Adrenal gland (tissue), 9 donors: ENCODE measurements at regions not wholly inside any gene's neighbourhood (a gene's known extent, or its start where the extent isn't known, plus 50 kb on each side); places are given as distances from the start of the nearest gene placed in this dataset.
"Not testable (repeated sequence)": the region's sequence is repeated elsewhere in the genome, so short reads cannot be mapped to it uniquely, and the experiment has no call there.

Source experiments
- DNase-seq, 7 donors: peaks; one replicate each; pipeline ENCODE4 v3.0.0-alpha.2; 2019 to 2020
- H3K27ac ChIP-seq, 5 donors: fragments of 200-600 bp; sonication (generic) in 4 of 5; 1 replicate in 3 of 5; 2 replicates in 2 of 5; pipeline versions ENCODE4 v1.5.1 to v1.8.0; 2016 to 2020; ENCODE audit warnings: mild to moderate bottlenecking in 1 of 5
- H3K27me3 ChIP-seq: fragments of 200-600 bp; 2 replicates; pipeline ENCODE4 v1.8.0; 2021
- H3K36me3 ChIP-seq, 2 donors: fragments of 200-600 bp; replicated peaks in 1 of 2; 1 replicate in 1 of 2; 2 replicates in 1 of 2; pipeline versions ENCODE4 v1.5.1 to v1.8.0; 2018 to 2022
- H3K4me1 ChIP-seq, 2 donors: fragments of 200-600 bp; replicated peaks in 1 of 2; 1 replicate in 1 of 2; 2 replicates in 1 of 2; pipeline versions ENCODE4 v1.5.1 to v1.8.0; 2018 to 2021
- H3K4me3 ChIP-seq, 4 donors: fragments of 200-600 bp; sonication (generic) in 3 of 4; one replicate each; pipeline ENCODE4 v1.5.1; 2016 to 2018
- H3K9me3 ChIP-seq, 3 donors: fragments of 200-600 bp; sonication (generic) in 1 of 3; replicated peaks in 1 of 3; 1 replicate in 2 of 3; 2 replicates in 1 of 3; pipeline versions ENCODE4 v1.5.1 to v1.8.0; 2016 to 2021
- POLR2A ChIP-seq, 2 donors: fragments of 450-650 bp; IDR thresholded peaks; one replicate each; pipeline ENCODE4 v1.6.1; 2017; ENCODE audit warnings: antibody characterized with exemption in 2 of 2, mild to moderate bottlenecking in 2 of 2, moderate library complexity in 1 of 2
- WGBS, 4 donors: extraction: QIAGEN DNeasy Blood & Tissue Kit in 2 of 4; methylation state at CpG; one replicate each; pipeline versions ENCODE4 v1.1.5 to v1.1.7; 2013 to 2017; 5-methylcytosine and 5-hydroxymethylcytosine counted together
- intact Hi-C, 2 donors: fragments of 100-400 bp; cut with DNase I; formaldehyde crosslinking; loops; one replicate each; pipeline versions ENCODE4 v1.14.1 to v1.15.0; 2022 to 2023
- TF ChIP-seq, protein P1 (sequence below), 6 experiments: fragments of 450-650 bp in 4 of 6; fragments of 200-600 bp in 2 of 6; sonication (generic) in 1 of 6; IDR thresholded peaks; 1 replicate in 5 of 6; 2 replicates in 1 of 6; pipeline versions ENCODE4 v1.5.1 to v1.8.0; 2016 to 2021; ENCODE audit warnings: antibody characterized with exemption in 6 of 6, mild to moderate bottlenecking in 2 of 6, moderate library complexity in 1 of 6
- donor health status: healthy with polysubstance abuse.
- donor health status: Bipolar disorder and iron deficiency.
- donor health status: DM: yes; HTN: yes; CAD: no.
- donor health status: DM: no; HTN: no; CAD: no.
- donor health status: DM: no; HTN: no; CAD: no.

DNA sequence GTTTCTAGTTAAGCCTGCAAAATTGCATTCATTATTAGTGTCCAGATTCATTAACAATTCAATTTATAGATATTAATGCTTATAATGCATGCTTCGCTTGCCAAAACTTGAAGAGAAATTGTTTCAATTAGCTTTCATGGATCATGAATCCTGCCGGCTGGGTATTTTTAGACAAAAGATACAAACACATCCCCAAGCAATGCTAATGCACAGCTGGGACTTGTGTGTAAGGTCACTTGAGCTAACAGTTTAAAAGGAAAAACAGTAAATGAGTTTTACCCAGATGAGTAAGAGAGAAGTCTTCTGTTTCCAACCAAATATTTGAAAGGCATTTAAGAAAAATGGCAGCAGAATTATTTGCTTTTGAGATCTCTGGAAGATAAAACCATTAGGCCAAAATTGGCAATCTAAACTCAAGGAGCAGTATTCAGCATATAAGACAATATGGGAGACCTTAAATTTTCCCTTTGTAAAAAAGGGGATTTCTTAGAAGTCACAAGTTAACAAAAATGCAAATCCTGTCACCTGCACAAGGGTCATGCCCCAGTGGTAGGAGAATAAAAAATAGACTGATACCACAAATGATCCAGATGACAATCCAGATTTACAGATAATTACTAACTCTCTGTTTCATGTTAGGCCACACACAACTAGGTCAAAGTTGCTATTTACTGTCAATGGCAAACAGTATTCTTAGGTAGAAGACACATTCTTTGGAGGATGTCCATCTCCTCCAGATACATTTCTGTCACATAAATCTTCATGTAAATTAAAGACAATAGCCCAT, 418.4 kb upstream of the PMFBP1 start:
- H3K4me1 ChIP-seq = no peaks in the 10 kb centered on the region
- 68 to 77% (median 76%) methylated on average over 2 of the region's 2 CpGs for WGBS, 4 donors
- DNase-seq = no peak
- no peak for TF ChIP-seq POLR2A (IDR thresholded peaks at IDR 0.05)
- TF ChIP-seq, protein P1, sequence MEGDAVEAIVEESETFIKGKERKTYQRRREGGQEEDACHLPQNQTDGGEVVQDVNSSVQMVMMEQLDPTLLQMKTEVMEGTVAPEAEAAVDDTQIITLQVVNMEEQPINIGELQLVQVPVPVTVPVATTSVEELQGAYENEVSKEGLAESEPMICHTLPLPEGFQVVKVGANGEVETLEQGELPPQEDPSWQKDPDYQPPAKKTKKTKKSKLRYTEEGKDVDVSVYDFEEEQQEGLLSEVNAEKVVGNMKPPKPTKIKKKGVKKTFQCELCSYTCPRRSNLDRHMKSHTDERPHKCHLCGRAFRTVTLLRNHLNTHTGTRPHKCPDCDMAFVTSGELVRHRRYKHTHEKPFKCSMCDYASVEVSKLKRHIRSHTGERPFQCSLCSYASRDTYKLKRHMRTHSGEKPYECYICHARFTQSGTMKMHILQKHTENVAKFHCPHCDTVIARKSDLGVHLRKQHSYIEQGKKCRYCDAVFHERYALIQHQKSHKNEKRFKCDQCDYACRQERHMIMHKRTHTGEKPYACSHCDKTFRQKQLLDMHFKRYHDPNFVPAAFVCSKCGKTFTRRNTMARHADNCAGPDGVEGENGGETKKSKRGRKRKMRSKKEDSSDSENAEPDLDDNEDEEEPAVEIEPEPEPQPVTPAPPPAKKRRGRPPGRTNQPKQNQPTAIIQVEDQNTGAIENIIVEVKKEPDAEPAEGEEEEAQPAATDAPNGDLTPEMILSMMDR (IDR thresholded peaks at IDR 0.05) = no peak
- intact Hi-C loops = no loop called here
- no peak overlapping the region for H3K4me3 ChIP-seq
- H3K36me3 ChIP-seq = no peaks in the 10 kb centered on the region
- no peak overlapping the region for H3K27ac ChIP-seq
- no peaks in the 10 kb centered on the region for H3K9me3 ChIP-seq
- no peaks in the 10 kb centered on the region for H3K27me3 ChIP-seq

GRCh38 chr16:72588551-72588950, 416.6 kb upstream of the PMFBP1 start:
- Histone ChIP-seq H3K9me3 (no peaks in the 10 kb centered on the region), H3K4me3 (no peak overlapping the region), H3K36me3 (no peaks in the 10 kb centered on the region), H3K27ac (no peak overlapping the region), H3K4me1 (no peaks in the 10 kb centered on the region), H3K27me3 (no peaks in the 10 kb centered on the region)
- WGBS, 4 donors = 91 to 98% (median 91%) methylated on average over 2 of the region's 2 CpGs
- intact Hi-C loops = no loop called here
- DNase-seq = no peak
- TF ChIP-seq POLR2A (IDR thresholded peaks at IDR 0.05) = no peak
- TF ChIP-seq, protein P1 (IDR thresholded peaks at IDR 0.05) = no peak

GRCh38 chr16:72578061-72578460, 406.1 kb upstream of the PMFBP1 start:
- intact Hi-C loops = not testable (repeated sequence)

DNA sequence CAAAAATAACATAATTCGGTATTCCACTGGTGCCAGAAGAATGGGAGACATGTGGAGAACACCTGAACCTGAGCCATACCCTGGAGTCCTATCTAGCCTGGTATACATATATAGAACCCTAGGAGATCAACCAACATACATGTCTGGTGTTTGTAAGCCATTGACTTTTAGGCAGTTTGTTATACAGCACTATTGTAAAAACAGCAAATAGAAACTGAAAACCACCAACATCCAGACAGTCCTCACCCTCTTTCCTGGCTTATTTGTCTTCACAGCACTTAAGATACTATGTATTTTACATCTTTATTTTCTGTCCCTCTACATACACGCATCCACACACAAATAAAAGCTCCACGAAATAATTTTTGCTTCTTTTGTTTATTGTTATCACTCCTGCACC, 404.2 kb upstream of the PMFBP1 start:
- Histone ChIP-seq H3K36me3 (no peaks in the 10 kb centered on the region), H3K4me3 (no peak overlapping the region), H3K27me3 (no peaks in the 10 kb centered on the region), H3K27ac (no peak overlapping the region), H3K4me1 (no peaks in the 10 kb centered on the region), H3K9me3 (no peaks in the 10 kb centered on the region)
- intact Hi-C loops = no loop called here
- TF ChIP-seq, protein P1 (IDR thresholded peaks at IDR 0.05) = no peak
- no peak for TF ChIP-seq POLR2A (IDR thresholded peaks at IDR 0.05)
- DNase-seq = no peak
- 84 to 95% (median 87%) methylated on average over 3 of the region's 3 CpGs for WGBS, 4 donors

More at GRCh38 chr16:72578061-72578460, 406.1 kb upstream of the PMFBP1 start:
- H3K36me3 ChIP-seq, DNase-seq, H3K27me3 ChIP-seq, H3K4me3 ChIP-seq, H3K9me3 ChIP-seq, H3K27ac ChIP-seq, H3K4me1 ChIP-seq: not testable (repeated sequence)
- 93 to 98% (median 97%) methylated on average over 8 to 9 of the region's 9 CpGs for WGBS, 4 donors

DNA sequence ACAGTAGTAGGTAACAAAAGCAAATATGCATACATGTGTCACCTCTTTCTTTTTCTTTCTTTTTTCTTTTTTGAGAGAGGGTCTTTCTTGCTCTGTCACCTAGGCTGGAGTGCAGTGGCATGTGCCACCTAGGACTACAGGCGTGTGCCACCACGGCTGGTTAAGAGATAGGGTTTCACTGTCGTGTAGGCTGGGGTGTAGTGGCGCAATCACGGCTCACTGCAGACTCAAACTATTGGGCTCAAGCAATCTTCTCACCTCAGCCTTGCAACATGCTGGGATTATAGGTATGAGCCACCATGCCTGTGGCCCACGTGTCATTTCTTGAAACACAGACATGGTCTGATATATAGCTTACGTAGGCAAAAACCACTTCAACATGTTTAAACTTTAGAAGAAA, 397.7 kb upstream of the PMFBP1 start:
- Histone ChIP-seq H3K27me3 (no peaks in the 10 kb centered on the region), H3K9me3 (no peaks in the 10 kb centered on the region), H3K4me1 (no peaks in the 10 kb centered on the region), H3K4me3 (no peak overlapping the region), H3K36me3 (no peaks in the 10 kb centered on the region), H3K27ac (no peak overlapping the region)
- DNase-seq = no peak
- intact Hi-C loops = no loop called here
- 90 to 97% (median 95%) methylated on average over 7 of the region's 7 CpGs for WGBS, 4 donors
- TF ChIP-seq, protein P1 (IDR thresholded peaks at IDR 0.05) = no peak
- TF ChIP-seq POLR2A (IDR thresholded peaks at IDR 0.05) = no peak
